ENCODE measurements at regions not wholly inside any gene's neighbourhood (a gene's known extent, or its start where the extent isn't known, plus 50 kb on each side); places are given as distances from the start of the nearest gene placed in this dataset.

GRCh38 chr16:9527976-9528375 is 436.5 kb downstream of the HAPSTR1 start:
- TF ChIP-seq CTCF (conservative IDR thresholded peaks at IDR 0.05), result no peak
- TF ChIP-seq ZFX (IDR thresholded peaks at IDR 0.05), result no peak
- no peak overlapping the region for H3K27ac ChIP-seq

- no peak for TF ChIP-seq ZFX (IDR thresholded peaks at IDR 0.05)
Observed at GRCh38 chr16:9528511-9529079, 437.2 kb downstream of the HAPSTR1 start.

GRCh38 chr16:9533042-9533441 is 441.6 kb downstream of the HAPSTR1 start:
- TF ChIP-seq ZFX (IDR thresholded peaks at IDR 0.05) (no peak), CTCF (conservative IDR thresholded peaks at IDR 0.05) (no peak)
- H3K27ac ChIP-seq, result no peak overlapping the region

More at GRCh38 chr16:9528511-9529079, 437.2 kb downstream of the HAPSTR1 start:
- no peak overlapping the region for H3K27ac ChIP-seq

- no peak overlapping the region for H3K27ac ChIP-seq
- TF ChIP-seq CTCF (conservative IDR thresholded peaks at IDR 0.05) (no peak), ZFX (IDR thresholded peaks at IDR 0.05) (no peak)
Observed at GRCh38 chr16:9534759-9535158, 443.3 kb downstream of the HAPSTR1 start.

GRCh38 chr16:9536905-9537304 is 445.5 kb downstream of the HAPSTR1 start:
- no peak overlapping the region for H3K27ac ChIP-seq
- TF ChIP-seq ZFX (IDR thresholded peaks at IDR 0.05) (no peak), CTCF (conservative IDR thresholded peaks at IDR 0.05) (no peak)

- TF ChIP-seq CTCF (conservative IDR thresholded peaks at IDR 0.05) (no peak), ZFX (IDR thresholded peaks at IDR 0.05) (no peak)
- H3K27ac ChIP-seq, result no peak overlapping the region
Observed at GRCh38 chr16:9539346-9539745, 447.9 kb downstream of the HAPSTR1 start.

- H3K27ac ChIP-seq, result no peak overlapping the region
- TF ChIP-seq CTCF (conservative IDR thresholded peaks at IDR 0.05), result no peak
- no peak for TF ChIP-seq ZFX (IDR thresholded peaks at IDR 0.05)
Observed at GRCh38 chr16:9541723-9542122, 450.3 kb downstream of the HAPSTR1 start.

- no peak overlapping the region for H3K27ac ChIP-seq
- TF ChIP-seq CTCF (conservative IDR thresholded peaks at IDR 0.05), result no peak
- no peak for TF ChIP-seq ZFX (IDR thresholded peaks at IDR 0.05)
Observed at GRCh38 chr16:9542165-9542755, 450.8 kb downstream of the HAPSTR1 start.

All from C4-2B (cell line).